ENCODE measurements at regions not wholly inside any gene's neighbourhood (a gene's known extent, or its start where the extent isn't known, plus 50 kb on each side); places are given as distances from the start of the nearest gene placed in this dataset.

GRCh38 chr15:62941699-62942098, 100.8 kb upstream of the TPM1 start:
- TF ChIP-seq CTCF (IDR thresholded peaks at IDR 0.05) (no peak), POLR2A (IDR thresholded peaks at IDR 0.05) (no peak)
